M059J (cell line): ENCODE measurements at regions not wholly inside any gene's neighbourhood (a gene's known extent, or its start where the extent isn't known, plus 50 kb on each side); places are given as distances from the start of the nearest gene placed in this dataset.
"Not testable (repeated sequence)": the region's sequence is repeated elsewhere in the genome, so short reads cannot be mapped to it uniquely, and the experiment has no call there.

Source experiments
- DNase-seq: peaks from one replicate; pipeline ENCODE4 v3.0.0-alpha.2; 2012; ENCODE audit warnings: low read depth

DNA sequence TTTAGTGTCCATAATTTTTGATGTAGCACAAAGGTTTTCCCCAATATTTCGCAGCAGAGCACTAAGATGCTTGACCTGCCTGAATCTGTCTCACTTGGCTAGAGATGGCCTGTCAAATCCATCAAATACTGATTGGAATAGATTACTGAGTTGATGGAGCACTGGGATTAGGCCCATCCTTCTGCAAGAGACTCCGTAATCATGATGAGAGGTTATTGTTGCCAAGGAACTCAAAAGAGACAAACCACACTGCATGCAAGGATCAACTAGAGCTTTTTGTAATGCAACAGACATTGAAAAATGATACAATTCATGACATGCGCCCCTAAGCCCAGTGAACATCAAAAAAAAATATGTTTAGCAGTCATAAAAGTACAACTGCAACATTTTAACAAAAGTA lies 585.3 kb upstream of the GRAMD2B start:
- no peak for DNase-seq

DNA sequence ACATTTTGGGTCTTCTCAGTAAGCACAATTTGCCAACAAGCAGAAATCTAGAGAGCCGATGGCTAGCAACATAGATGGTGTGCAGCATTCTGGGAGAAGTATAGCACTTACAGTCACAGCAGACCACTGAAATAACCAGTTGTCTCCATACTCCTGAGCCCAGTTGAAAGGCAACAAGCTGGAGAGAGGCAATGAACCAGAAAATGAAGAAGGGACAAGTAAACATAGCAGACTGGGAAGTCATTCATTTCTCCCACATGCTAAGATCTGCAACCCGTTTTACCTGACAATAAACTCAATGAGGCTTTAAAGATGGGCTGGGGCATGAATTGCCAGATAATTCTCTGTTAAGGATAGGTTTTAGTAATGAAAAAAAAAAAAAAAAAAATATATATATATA lies 575.6 kb upstream of the GRAMD2B start:
- DNase-seq = no peak

DNA sequence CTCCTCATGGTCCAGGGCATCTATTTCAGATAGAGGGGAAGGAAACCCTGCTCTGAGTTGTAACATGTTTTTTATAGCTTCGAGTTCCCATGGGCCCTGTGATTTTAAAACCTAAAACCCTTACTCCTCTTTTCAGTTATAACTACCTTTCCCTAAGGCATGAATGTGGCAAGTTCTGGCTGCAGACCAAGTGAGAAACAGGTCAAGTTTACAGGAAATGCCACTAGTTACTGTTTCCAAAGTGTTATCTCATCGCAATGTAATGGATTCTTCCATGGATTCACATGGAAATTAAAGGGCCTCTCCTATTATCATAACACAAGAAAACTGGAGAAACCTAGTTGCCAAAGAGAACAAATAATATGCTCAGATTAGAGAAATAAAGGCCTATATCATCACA lies 574.5 kb upstream of the GRAMD2B start:
- peak; percentile 79 for DNase-seq

DNA sequence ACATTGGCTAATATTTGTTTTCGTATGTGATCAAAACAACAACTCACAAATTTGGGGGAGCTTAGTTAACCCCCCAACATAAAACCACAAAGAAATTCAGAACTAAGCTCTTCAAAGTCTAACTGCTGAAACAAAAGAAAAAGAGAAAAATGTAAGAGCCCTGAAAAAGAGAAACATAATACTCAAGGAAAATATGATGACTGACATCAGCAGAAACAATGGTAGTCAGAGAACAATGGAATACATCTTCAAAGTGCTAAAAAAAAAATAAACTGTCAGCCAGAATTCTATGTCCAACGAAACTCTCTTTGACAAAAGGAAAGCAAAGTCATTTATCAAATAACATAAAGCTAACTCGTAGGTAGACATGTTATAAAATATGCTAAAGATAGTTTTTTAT lies 566.3 kb upstream of the GRAMD2B start:
- DNase-seq = no peak

DNA sequence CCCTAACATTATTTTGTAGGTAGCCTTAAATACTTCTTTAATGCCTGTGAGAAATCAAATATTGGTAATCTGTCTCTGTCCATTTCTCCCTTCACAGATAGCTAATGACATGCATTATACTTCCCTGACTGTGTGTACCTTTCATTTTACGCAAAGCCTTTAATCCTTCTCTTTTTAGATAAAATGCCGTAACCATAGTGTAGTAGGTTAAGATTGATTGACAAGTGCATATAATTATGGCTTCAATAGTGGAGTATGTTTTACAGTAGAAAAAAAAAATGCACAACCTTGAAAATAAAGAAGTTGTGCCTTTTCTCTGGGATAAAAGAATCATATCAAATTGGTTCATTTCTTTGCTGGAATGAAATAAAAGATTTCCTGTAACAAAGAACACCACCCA lies 559.6 kb upstream of the GRAMD2B start:
- DNase-seq = no peak

DNA sequence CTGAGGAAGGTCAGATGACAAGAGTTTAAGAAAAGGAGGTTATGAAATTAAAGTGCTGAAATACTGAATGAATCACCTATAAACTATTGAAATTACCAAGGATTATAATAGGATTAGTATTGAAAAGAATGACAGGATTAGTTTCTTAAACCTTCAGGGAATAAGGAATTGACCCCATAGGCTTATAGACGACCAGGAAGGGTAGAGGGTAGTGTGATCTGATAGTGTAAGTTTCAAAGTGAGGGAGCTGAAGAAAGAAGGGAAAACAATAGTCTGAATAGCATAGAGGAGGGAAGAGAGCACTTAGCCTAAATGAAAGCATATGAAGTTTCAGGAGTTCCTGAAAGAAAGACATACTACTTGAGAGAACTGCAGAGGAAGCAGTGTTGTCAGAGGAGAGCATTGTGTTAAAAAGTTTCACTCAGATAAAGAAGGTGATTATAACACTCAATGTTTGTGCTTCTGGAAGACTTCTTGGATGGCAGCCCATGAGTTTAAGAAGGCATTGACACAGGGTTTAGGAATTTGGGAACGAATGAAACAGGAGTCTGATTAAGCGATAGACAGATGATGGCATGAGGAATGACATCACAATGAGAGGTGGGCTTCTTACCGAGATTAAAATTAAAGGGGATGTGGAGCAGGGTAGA lies 557.9 kb upstream of the GRAMD2B start:
- DNase-seq = peak; percentile 84

DNA sequence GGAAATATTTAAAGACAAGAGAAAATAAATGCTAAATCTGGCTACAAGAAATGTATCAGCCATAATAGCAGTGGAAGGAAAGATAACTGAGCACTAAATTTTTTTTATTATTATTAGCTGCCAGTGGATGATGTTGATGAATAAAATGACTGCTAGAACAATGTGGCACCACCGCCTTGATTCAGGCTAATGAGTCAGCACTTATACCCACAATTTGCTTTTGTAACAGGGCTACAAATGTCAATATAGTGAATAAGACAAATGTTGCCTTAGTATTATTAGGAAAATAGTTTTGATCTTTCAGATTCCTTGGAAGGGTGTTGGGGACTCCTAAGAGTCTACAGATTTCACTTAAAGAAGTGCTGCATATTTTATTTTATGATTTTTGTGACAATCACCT lies 555.2 kb upstream of the GRAMD2B start:
- peak; percentile 20 for DNase-seq

DNA sequence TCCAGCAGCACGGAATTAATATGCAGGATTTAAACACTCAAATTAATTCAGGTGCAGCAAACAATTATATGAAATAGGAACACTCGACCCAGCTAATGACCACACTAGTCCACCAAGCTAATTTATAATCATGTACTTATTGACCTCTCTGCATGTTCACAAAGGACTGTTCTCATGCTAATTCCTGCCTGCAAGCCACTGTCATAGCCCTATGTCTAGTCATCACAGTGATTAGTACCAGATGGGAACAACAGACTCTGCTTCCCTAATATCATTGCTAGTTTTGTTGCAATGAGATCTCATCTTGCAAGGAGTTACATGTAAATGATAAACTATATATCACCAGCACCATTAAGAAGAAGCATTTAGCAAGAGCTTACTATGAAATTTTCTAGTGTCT lies 553.0 kb upstream of the GRAMD2B start:
- peak; percentile 30 for DNase-seq

DNA sequence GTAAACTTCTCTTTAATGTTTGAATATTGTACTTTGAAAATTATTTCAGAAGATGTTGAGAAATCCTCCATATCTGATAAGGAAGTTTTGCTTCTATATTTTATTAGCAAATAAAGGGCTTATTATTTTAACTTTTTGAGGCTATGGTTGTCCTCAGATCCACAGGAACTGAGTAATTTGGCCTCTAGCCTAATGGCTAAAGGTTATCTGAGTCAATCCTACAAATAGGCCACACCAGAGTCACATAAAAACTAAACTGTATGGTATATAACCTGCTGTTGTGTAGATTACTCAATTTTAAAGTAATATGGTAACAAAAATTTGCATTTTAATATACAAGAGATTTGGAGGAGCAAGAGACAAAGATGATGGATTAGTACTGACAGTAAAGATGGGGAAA lies 549.2 kb upstream of the GRAMD2B start:
- peak; percentile 58 for DNase-seq

DNA sequence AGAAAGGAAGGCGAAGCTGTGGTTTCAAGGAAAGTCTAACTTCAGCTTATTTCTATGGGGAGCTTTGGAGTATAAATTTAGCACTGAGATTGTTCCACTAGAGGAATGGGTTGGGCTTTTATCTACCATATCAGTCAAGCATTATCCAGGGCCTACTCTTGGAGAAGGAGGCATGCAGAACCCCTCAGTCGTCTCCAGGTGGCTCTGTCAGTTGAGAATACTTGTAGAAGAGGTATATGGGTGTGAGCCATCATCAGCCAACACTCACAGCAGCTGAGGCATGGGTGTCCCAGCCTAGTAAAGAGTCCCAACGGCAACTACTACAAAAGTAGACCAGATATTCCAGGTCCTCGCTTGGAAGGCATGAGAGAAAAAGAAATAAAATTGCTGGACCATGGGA lies 548.5 kb upstream of the GRAMD2B start:
- DNase-seq = peak; percentile 40

DNA sequence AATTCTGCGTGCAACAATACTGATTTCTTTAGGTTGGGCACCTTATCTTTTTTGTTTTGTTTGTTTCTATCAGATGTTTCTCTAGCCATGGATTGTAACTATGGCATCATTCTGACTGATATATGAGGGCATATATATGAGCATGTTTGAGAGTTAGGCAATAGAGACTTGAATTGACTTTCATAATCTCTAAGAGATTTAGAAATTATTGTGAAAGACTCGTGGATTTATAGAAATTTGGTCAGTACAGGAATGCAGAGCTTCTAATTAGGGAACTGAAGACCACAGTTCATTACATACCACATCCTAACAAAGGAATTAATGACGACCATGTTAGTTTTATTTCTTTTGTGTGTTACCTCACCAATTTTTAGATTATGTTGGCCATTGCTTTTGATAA lies 546.0 kb upstream of the GRAMD2B start:
- DNase-seq = no peak

DNA sequence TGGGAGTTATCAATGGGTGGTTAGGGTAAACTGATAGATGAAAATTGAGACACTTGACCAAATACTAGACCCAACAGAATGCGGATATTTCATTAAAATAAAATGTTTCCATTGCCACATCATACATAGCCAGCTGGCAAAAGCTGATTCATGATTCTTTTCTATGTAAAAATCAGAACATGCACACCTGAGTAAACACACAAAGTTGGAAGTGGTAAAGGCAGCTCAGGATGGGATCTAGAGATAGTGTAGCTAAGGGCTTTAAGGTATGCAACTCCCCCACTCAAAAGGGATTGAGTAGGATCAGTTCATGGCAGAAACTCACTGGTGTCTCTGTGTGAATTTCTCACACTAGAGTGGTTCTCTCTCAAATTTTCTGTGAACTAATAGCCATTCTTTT lies 541.1 kb upstream of the GRAMD2B start:
- DNase-seq = no peak

DNA sequence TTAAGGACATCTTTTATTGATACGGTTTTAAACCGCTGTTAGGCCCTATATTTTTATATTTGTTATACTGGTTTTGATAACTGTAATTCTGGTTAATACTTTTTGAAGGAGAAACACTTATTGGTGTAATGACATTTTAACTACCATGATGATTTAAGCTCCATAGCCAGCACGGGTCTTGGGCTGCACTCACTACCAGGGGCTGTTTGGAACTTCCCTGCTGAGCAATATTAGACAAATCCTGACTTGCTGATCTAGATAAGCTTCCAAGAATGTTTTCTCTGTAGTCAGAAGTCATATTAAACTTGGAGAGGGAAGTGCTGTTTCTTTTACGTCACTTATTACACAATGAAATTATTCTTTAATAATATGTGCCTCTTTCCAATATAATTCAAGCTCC lies 540.0 kb upstream of the GRAMD2B start:
- DNase-seq = no peak

DNA sequence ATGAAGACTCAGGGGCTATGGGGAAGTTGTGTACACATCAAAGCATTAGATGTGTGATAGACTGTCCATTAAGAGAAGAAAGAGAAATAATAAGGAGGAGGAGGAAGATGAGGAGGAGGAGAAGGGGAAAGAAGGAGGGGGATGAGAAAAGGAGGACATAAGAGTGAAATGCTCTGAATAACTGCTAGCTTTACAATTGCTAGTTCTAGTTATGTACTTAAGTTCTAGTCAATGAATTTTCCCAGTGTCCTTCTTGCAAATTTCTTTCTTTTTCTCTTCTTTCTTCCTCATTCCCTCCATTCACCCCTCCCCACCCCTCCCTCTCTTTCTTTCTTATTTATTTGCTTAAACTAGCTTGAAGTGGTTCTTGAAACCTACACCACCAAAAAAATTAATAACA lies 534.9 kb upstream of the GRAMD2B start:
- DNase-seq = no peak

DNA sequence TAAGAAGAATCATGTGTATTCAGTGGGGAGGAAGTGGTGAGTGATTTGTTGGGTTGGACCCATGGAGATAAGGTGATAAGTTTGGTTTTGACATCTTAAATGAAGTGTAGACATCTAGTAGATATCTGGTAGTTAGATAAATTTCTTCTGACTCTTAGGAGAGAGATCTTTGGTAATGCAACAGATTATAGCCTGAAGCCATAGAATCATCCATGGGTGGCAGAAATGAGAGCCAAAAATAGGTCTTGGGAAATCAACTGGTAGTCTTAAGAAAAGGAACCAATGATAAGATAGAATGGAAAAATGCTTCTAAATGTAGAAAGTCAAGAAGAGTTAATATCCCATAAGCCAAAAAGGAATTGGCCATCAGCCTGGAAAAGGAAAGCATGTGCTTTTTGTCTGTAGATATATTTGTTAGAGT lies 532.7 kb upstream of the GRAMD2B start:
- DNase-seq = peak; percentile 62

DNA sequence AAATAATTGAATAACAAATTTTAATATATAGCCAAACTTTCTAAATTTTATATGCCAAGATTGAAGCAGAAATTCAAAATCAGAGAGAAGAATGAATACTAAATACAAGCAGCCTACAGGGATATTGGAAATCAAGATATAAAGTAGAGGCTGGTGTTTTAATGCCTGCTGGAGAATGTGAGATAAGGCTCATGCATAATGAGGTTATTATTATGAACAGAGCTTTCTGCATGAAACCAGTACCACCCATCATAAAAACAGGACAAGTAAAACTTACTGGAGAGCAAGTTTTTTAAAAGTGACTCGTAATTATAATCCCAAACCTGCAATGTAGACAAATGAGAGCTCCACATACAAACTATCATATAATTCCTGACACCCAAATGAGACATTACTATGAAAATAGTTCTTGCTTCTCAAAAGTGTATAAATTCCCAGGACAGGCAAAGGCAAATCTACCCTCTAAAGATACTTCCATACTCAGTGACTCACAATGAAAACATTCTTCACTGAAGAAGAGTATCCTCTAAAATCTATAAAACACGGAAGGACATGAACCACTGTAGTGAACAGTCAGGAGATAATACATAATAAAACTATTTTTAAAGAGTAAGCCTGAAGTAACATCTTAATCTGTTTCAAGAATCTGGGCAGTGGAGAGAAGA lies 532.0 kb upstream of the GRAMD2B start:
- peak; percentile 54 for DNase-seq

DNA sequence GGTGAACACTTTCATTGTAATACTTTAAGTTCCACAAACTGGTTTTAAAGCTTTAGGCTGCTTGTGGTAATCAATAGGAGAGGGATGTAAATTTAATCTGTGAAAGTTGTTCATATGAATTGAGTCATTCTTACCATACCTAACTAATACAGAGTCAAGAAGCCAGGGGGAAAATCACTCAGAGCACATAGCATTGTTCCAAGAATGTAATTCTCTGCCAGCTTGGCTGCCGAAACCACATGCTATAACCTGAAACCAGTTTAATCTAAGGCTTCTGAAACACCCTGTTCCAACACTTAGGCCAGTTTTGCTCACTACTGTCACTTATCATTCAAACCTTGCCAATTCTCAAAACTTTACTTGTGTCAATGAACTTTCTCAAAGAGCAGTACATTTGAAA lies 528.8 kb upstream of the GRAMD2B start:
- DNase-seq = peak; percentile 24

DNA sequence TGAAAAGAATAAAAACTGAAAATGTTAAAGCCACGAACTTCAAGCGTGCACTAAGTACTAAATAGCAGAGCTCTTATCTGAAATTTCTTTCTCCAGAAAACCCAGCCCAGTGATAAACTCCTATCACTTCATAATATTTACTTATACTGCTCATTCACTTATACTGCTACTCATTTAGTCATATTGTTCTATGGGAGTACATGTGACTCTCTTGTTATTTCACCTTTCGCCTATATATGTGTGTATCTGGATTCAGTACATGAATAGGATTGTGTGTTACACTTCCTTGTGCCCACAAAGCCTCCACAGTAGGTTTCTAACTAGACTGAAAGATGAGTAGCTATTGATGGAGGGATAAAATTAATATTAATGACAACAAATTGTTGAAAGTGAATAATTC lies 526.8 kb upstream of the GRAMD2B start:
- no peak for DNase-seq

DNA sequence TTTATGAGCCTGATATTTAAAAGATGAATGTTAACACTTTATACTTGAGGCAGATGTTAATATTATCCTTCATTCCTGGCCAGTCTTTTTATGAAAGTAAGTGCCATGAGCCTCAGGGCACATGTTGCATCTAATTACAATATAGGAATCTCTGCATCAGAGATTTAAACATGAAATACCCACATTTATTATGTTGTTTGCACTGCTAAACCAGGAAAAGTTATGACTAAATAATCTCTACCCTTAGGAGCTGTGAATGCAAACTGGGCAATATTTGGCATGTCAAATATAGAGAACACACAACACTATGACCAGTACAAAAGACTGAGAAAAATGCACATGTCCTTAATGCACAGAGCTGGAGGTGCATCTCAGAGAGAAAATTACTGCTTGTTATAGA lies 526.1 kb upstream of the GRAMD2B start:
- DNase-seq = no peak

DNA sequence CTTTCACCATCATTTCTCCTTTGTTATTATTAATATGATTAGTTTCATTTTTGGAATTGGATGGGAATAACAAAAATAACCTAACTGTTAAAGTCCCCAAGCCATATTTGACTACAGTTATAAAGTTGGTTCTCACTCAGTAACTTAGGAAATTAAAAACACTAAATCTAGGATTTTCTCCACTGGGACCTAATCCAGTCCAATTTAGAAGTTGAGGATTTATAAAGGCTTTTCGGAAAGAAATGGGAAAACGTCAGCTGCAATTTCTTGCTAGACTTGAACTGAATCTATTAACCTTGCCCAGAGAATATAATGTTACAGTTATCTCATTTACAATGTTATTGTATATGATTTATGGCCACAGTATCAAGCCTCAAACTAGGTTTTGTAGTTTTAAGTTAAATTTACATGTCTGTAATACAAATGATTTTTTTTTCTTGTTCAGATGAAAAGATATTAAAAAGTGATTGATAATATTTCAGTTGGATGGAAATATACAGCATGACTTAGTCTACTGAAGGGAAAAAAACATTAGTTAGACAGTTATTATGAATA lies 524.3 kb upstream of the GRAMD2B start:
- DNase-seq = no peak

DNA sequence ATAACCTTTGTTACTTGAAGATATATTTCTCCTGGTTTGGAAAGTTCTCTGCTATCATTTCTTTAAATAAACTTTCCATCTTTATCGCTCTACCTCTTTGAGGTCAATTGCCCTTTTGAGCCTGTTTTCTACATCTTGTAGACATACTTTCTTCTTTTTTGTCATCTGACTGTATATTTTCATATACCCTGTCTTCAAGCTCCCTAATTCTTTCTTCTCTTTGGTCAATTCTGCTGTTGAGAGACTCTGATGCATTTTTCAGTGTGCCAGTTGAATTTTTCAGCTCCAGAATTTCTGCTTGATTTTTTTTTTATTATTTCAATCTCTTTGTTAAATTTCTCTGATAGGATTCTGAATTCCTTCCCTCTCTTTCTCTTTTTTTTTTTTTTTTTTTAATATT lies 511.2 kb upstream of the GRAMD2B start:
- no peak for DNase-seq

DNA sequence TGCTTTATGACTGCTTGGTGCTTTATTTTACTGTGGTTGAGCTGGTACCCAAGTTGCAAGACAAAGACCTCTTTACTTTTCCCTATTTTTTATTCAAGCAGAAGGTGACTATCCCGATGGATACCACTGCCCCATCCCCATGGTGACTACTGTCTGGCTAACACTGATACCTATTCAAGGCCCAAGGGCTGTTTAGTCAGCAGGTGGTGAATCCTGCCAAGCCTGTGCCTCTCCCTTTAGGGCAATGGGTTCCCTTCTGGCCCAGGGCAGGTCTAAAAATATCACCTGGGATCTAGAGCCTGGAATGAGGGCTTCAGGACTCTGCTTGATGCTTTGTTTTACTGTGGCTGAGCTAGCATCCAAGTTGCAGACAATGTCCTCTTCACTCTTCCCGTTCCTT lies 510.0 kb upstream of the GRAMD2B start:
- DNase-seq = no peak

DNA sequence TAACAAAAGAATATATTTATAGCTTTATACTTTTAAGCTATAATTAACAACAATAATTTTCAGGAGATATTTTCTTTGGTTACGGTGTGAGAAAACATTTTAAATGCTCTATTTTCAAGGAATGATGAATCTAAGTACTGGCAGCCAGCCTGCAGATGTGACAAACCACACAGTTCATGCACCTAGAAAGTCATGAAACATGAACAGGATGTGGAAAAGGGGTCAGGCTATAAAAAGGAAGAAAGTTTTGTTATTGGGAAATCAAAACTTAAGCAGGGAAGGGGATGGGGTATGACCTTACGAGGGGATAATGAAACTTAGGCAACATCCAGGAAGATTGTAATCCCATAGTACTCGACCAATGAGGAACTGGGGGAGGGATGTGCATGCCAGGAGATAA lies 508.7 kb upstream of the GRAMD2B start:
- DNase-seq = peak; percentile 69

DNA sequence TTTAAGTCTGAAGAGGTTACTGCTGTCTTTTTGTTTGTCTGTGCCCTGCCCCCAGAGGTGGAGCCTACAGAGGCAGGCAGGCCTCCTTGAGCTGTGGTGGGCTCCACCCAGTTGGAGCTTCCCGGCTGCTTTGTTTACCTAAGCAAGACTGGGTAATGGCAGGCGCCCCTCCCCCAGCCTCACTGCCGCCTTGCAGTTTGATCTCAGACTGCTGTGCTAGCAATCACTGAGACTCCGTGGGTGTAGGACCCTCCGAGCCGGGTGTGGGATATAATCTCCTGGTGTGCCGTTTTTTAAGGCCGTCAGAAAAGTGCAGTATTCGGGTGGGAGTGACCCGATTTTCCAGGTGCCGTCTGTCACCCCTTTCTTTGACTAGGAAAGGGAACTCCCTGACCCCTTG lies 499.3 kb upstream of the GRAMD2B start:
- not testable (repeated sequence) for DNase-seq
